GM19035 (cell line): ENCODE measurements at regions not wholly inside any gene's neighbourhood (a gene's known extent, or its start where the extent isn't known, plus 50 kb on each side); places are given as distances from the start of the nearest gene placed in this dataset.
A peak's percentile ranks its signal among the peaks of the same experiment; 100 is the strongest.

ENCODE experiments used
- ATAC-seq: cut with Tn5 transposase; IDR thresholded peaks from one replicate; pipeline ENCODE4 v1.9.1; 2021; ENCODE audit not compliant: unreplicated experiment

- ATAC-seq = no peak
These were observed 566.2 kb downstream of the IRS1 start for GRCh38 chr2:226233388-226233787.

GRCh38 chr2:226228080-226228479, 571.5 kb downstream of the IRS1 start:
- no peak for ATAC-seq

GRCh38 chr2:226227341-226227740, 572.3 kb downstream of the IRS1 start:
- ATAC-seq = no peak

- ATAC-seq = no peak
These were observed 575.9 kb downstream of the IRS1 start for GRCh38 chr2:226223704-226224103.

GRCh38 chr2:226220511-226220910, 579.1 kb downstream of the IRS1 start:
- ATAC-seq = no peak

GRCh38 chr2:226217191-226217590, 582.4 kb downstream of the IRS1 start:
- ATAC-seq = no peak

- ATAC-seq = no peak
These were observed 583.0 kb downstream of the IRS1 start for GRCh38 chr2:226216575-226216974.

- peak; percentile 94 for ATAC-seq
These were observed 583.6 kb downstream of the IRS1 start for GRCh38 chr2:226215902-226216503.

- no peak for ATAC-seq
These were observed 585.9 kb downstream of the IRS1 start for GRCh38 chr2:226213717-226214116.

GRCh38 chr2:226211439-226211838, 588.2 kb downstream of the IRS1 start:
- no peak for ATAC-seq

- no peak for ATAC-seq
These were observed 590.9 kb downstream of the IRS1 start for GRCh38 chr2:226208726-226209125.

GRCh38 chr2:226207671-226208070, 591.9 kb downstream of the IRS1 start:
- no peak for ATAC-seq

GRCh38 chr2:226199555-226199954, 600.1 kb downstream of the IRS1 start:
- ATAC-seq = no peak

GRCh38 chr2:226198956-226199355, 600.7 kb downstream of the IRS1 start:
- ATAC-seq = no peak

GRCh38 chr2:226190479-226191252, 609.0 kb downstream of the IRS1 start:
- ATAC-seq = no peak

- ATAC-seq = no peak
These were observed 610.6 kb downstream of the IRS1 start for GRCh38 chr2:226189061-226189460.

GRCh38 chr2:226187616-226188015, 612.0 kb downstream of the IRS1 start:
- ATAC-seq = no peak

- no peak for ATAC-seq
These were observed 612.5 kb downstream of the IRS1 start for GRCh38 chr2:226187156-226187555.

GRCh38 chr2:226185616-226186211, 613.9 kb downstream of the IRS1 start:
- ATAC-seq = no peak

GRCh38 chr2:226184940-226185615, 614.5 kb downstream of the IRS1 start:
- no peak for ATAC-seq

- no peak for ATAC-seq
These were observed 615.1 kb downstream of the IRS1 start for GRCh38 chr2:226184540-226184939.

- ATAC-seq = no peak
These were observed 616.1 kb downstream of the IRS1 start for GRCh38 chr2:226183550-226183949.
